Right lobe of liver (tissue), 4 donors: ENCODE measurements at regions not wholly inside any gene's neighbourhood (a gene's known extent, or its start where the extent isn't known, plus 50 kb on each side); places are given as distances from the start of the nearest gene placed in this dataset.

ENCODE experiments used
- POLR2A ChIP-seq: fragments of 450-650 bp; IDR thresholded peaks from one replicate; pipeline ENCODE4 v1.6.1; 2017; ENCODE audit warnings: antibody characterized with exemption, mild to moderate bottlenecking
- TF ChIP-seq, protein P1 (sequence below), 4 donors: fragments of 200-600 bp in 3 of 4; fragments of 450-650 bp in 1 of 4; IDR thresholded peaks; one replicate each; pipeline versions ENCODE4 v1.5.1 to v1.8.0; 2016 to 2022; ENCODE audit warnings: antibody characterized with exemption in 4 of 4, mild to moderate bottlenecking in 2 of 4
- donor health status: DM: no; HTN: no; CAD: no.
- donor health status: DM: no; HTN: no; CAD: no.
- donor health status: DM: no; HTN: yes; CAD: no.

GRCh38 chr3:76310667-76311066 is 525.3 kb upstream of the ZNF717 start:
- TF ChIP-seq, protein P1, sequence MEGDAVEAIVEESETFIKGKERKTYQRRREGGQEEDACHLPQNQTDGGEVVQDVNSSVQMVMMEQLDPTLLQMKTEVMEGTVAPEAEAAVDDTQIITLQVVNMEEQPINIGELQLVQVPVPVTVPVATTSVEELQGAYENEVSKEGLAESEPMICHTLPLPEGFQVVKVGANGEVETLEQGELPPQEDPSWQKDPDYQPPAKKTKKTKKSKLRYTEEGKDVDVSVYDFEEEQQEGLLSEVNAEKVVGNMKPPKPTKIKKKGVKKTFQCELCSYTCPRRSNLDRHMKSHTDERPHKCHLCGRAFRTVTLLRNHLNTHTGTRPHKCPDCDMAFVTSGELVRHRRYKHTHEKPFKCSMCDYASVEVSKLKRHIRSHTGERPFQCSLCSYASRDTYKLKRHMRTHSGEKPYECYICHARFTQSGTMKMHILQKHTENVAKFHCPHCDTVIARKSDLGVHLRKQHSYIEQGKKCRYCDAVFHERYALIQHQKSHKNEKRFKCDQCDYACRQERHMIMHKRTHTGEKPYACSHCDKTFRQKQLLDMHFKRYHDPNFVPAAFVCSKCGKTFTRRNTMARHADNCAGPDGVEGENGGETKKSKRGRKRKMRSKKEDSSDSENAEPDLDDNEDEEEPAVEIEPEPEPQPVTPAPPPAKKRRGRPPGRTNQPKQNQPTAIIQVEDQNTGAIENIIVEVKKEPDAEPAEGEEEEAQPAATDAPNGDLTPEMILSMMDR (IDR thresholded peaks at IDR 0.05) = no peak
- no peak for TF ChIP-seq POLR2A
